OCI-LY3 (cell line): ENCODE measurements at regions not wholly inside any gene's neighbourhood (a gene's known extent, or its start where the extent isn't known, plus 50 kb on each side); places are given as distances from the start of the nearest gene placed in this dataset.
"Not testable (repeated sequence)": the region's sequence is repeated elsewhere in the genome, so short reads cannot be mapped to it uniquely, and the experiment has no call there.

ENCODE experiments used
- H2AFZ ChIP-seq: fragments of 200-600, 300-600 bp; shearing (Covaris generic); 2 replicates; pipeline ENCODE4 v1.6.0; 2014; ENCODE audit warnings: antibody characterized with exemption, low read depth, low read length
- H3K27ac ChIP-seq: fragments of 200-600, 300-600 bp; sonication (generic); 2 replicates; pipeline ENCODE4 v1.5.1; 2014; ENCODE audit warnings: mild to moderate bottlenecking, low read length, moderate library complexity, mixed read lengths
- H3K27me3 ChIP-seq: fragments of 200-600, 300-600 bp; sonication (generic); 2 replicates; pipeline ENCODE4 v1.6.1; 2014; ENCODE audit warnings: low read depth, low read length, mixed read lengths
- H3K36me3 ChIP-seq: fragments of 200-600, 300-600 bp; sonication (generic); replicated peaks from 2 replicates; pipeline ENCODE3; 2014; ENCODE audit warnings: low read depth, low read length, mixed read lengths
- H3K4me1 ChIP-seq: fragments of 300-600, 200-600 bp; sonication (generic); 2 replicates; pipeline ENCODE4 v1.6.1; 2014; ENCODE audit warnings: low read length, mixed read lengths
- H3K4me2 ChIP-seq: fragments of 200-600, 300-600 bp; sonication (generic); 2 replicates; pipeline ENCODE4 v1.6.1; 2014; ENCODE audit warnings: low read length, mixed read lengths
- H3K4me3 ChIP-seq: fragments of 300-600, 200-600 bp; sonication (generic); 2 replicates; pipeline ENCODE4 v1.5.1; 2014; ENCODE audit warnings: antibody characterized with exemption, mild to moderate bottlenecking, low read length, moderate library complexity
- H3K79me2 ChIP-seq: fragments of 300-600, 200-600 bp; shearing (Covaris generic); 2 replicates; pipeline ENCODE4 v1.6.1; 2014; ENCODE audit warnings: mild to moderate bottlenecking, low read length, mixed read lengths
- H3K9ac ChIP-seq: fragments of 300-600, 200-600 bp; shearing (Covaris generic); 2 replicates; pipeline ENCODE4 v1.6.0; 2014; ENCODE audit warnings: mild to moderate bottlenecking, low read length, moderate library complexity
- H3K9me3 ChIP-seq: fragments of 200-600, 300-600 bp; shearing (Covaris generic); 2 replicates; pipeline ENCODE4 v1.6.1; 2014; ENCODE audit warnings: low read length, mixed read lengths; ENCODE audit not compliant: insufficient read depth
- H4K20me1 ChIP-seq: fragments of 200-600, 300-600 bp; sonication (generic); 2 replicates; pipeline ENCODE4 v1.6.1; 2016; ENCODE audit warnings: low read length, mixed read lengths; ENCODE audit not compliant: insufficient read depth
- CTCF ChIP-seq: fragments of 200-600, 300-600 bp; sonication (generic); IDR thresholded peaks from 2 replicates; pipeline ENCODE4 v1.5.1; 2014; ENCODE audit warnings: antibody characterized with exemption, low read length, low read depth
- EZH2phosphoT487 ChIP-seq: fragments of 200-600 bp; shearing (Covaris generic); IDR thresholded peaks from 2 replicates; pipeline ENCODE4 v1.6.1; 2018; ENCODE audit warnings: antibody characterized with exemption, mixed run types, low read depth

- Histone ChIP-seq H3K9me3 (no peaks in the 10 kb centered on the region), H3K79me2 (no peaks in the 10 kb centered on the region), H3K4me3 (no peak overlapping the region), H3K9ac (no peak overlapping the region), H3K36me3 (no peaks in the 10 kb centered on the region), H4K20me1 (no peaks in the 10 kb centered on the region), H3K27ac (no peak overlapping the region), H3K4me2 (no peak overlapping the region), H3K4me1 (0 out of 2 replicates have a peak, but pooled peaks cover 2% of the 10 kb centered on the region), H3K27me3 (no peaks in the 10 kb centered on the region), H2AFZ (no peak overlapping the region)
- TF ChIP-seq CTCF (no peak), EZH2phosphoT487 (no peak)
Observed at GRCh38 chr18:23324056-23324811, 128.9 kb upstream of the RIOK3 start.

GRCh38 chr18:23324861-23325260 is 128.2 kb upstream of the RIOK3 start:
- no peaks in the 10 kb centered on the region for H3K27me3 ChIP-seq
- no peak overlapping the region for H3K4me3 ChIP-seq
- no peak overlapping the region for H3K27ac ChIP-seq
- no peak for TF ChIP-seq EZH2phosphoT487
- TF ChIP-seq CTCF = no peak
- H4K20me1 ChIP-seq = no peaks in the 10 kb centered on the region
- H3K4me1 ChIP-seq = 0 out of 2 replicates have a peak, but pooled peaks cover 2% of the 10 kb centered on the region
- H3K4me2 ChIP-seq = no peak overlapping the region
- H2AFZ ChIP-seq = no peak overlapping the region
- no peaks in the 10 kb centered on the region for H3K36me3 ChIP-seq
- H3K9me3 ChIP-seq = no peaks in the 10 kb centered on the region
- no peaks in the 10 kb centered on the region for H3K79me2 ChIP-seq
- no peak overlapping the region for H3K9ac ChIP-seq

- H3K27ac ChIP-seq = not testable (repeated sequence)
Observed at GRCh38 chr18:23329671-23330070, 123.4 kb upstream of the RIOK3 start.

GRCh38 chr18:23330423-23330822 is 122.7 kb upstream of the RIOK3 start:
- Histone ChIP-seq H3K36me3 (no peaks in the 10 kb centered on the region), H4K20me1 (no peaks in the 10 kb centered on the region), H3K4me2 (peak overlapping the region; percentile 29), H3K9ac (no peak overlapping the region), H3K27me3 (no peaks in the 10 kb centered on the region), H3K4me1 (peaks cover 18% of the 10 kb centered on the region), H3K4me3 (no peak overlapping the region), H3K27ac (no peak overlapping the region), H3K9me3 (no peaks in the 10 kb centered on the region), H3K79me2 (no peaks in the 10 kb centered on the region), H2AFZ (no peak overlapping the region)
- TF ChIP-seq EZH2phosphoT487 (no peak), CTCF (no peak)

More at GRCh38 chr18:23329671-23330070, 123.4 kb upstream of the RIOK3 start:
- H3K4me3 ChIP-seq, H2AFZ ChIP-seq, H3K27me3 ChIP-seq, H3K9ac ChIP-seq, H3K79me2 ChIP-seq, H3K36me3 ChIP-seq, H3K9me3 ChIP-seq, H4K20me1 ChIP-seq, H3K4me2 ChIP-seq: not testable (repeated sequence)
- H3K4me1 ChIP-seq = peaks cover 18% of the 10 kb centered on the region
